ENCODE measurements at regions not wholly inside any gene's neighbourhood (a gene's known extent, or its start where the extent isn't known, plus 50 kb on each side); places are given as distances from the start of the nearest gene placed in this dataset.

DNA sequence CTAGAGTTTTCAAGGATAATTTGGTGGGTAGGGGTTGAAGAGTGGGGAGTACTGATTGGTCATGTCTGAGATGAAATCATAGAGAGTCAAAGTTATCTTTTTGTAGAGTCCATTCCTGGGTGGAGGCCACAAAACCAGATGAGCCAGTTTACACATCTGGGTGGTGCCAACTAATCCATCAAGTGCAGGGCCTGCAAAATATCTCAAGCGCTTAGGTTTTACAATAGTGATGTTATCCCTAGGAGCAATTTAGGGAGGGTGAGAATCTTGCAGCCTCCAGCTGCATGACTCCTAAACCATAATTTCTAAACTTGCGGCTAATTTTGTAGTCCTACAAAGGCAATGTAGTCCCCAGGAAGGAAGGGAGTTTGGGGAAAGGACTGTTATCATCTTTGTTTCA, 988.3 kb upstream of the LCORL start:
- DNase-seq, result no peak
- Histone ChIP-seq H3K27me3 (no peaks in the 10 kb centered on the region), H3K9me3 (replicated peaks) (no peaks in the 10 kb centered on the region), H3K4me1 (no peaks in the 10 kb centered on the region; the same call in 1 of the 2 replicates), H3K27ac (no peak overlapping the region), H3K4me3 (no peak overlapping the region), H3K36me3 (no peaks in the 10 kb centered on the region)

DNA sequence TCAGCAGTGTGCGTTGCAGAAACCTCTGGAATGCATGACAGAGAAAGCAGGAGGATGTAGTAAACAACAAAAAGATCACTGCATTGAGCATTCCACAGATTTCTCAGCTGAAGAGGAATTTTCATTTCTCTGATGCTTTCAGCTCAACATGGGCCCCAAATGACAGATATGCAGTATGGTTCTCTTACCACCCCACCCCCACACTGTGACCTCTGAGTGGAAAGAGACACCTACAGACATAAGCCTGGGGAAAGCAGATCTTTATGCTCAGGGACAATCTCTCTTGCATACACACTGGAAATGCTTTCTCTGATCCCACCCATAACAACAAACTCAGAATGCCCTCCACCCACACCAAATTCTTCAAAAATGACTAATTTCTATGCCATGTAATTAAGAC, 983.7 kb upstream of the LCORL start:
- no peaks in the 10 kb centered on the region for H3K27me3 ChIP-seq
- H3K4me3 ChIP-seq, result no peak overlapping the region
- H3K9me3 ChIP-seq (replicated peaks), result no peaks in the 10 kb centered on the region
- no peak overlapping the region for H3K27ac ChIP-seq
- no peaks in the 10 kb centered on the region for H3K36me3 ChIP-seq
- H3K4me1 ChIP-seq, result no peaks in the 10 kb centered on the region; the same call in 1 of the 2 replicates
- DNase-seq, result no peak

DNA sequence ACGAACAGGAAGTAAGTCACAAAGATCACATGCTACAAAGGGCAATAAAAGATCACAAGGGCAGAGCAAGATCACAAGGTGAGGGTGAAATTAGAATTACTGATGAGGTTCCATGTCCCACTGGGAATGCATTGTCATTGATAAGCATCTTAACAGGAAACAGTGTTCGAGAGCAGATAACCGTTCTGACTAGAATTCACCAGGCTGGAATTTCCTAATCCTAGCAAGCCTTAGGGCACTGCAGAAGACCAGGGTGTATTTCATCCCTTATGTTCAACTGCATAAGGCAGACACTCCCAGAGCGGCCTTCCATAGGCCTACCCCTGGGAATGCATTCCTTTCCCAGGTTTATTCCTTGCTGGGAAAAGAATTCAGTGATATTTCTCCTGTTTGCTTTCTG, 980.6 kb upstream of the LCORL start:
- no peak overlapping the region for H3K4me3 ChIP-seq
- no peaks in the 10 kb centered on the region for H3K27me3 ChIP-seq
- H3K36me3 ChIP-seq, result no peaks in the 10 kb centered on the region
- H3K4me1 ChIP-seq, result no peaks in the 10 kb centered on the region; the same call in 1 of the 2 replicates
- H3K9me3 ChIP-seq (replicated peaks), result no peaks in the 10 kb centered on the region
- H3K27ac ChIP-seq, result no peak overlapping the region
- peak in 1 of 2 experiments; percentile 6 for DNase-seq

DNA sequence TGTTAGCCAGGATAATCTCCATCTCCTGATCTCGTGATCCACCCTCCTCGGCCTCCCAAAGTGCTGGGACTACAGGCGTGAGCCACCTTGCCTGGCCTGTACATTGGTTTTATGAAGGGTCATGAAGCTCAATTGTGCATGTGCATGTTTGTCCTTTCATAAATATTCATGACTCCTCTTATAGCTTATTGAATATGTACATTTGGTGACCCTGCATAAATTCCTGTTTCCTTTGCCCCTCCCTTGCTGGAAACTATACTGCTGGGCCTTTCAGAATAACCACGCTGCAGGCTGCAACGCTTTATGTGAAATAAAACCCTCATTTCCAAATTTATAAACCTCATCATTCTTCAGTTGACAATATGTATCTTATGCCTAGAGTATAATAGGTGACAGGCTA, 978.0 kb upstream of the LCORL start:
- no peak overlapping the region for H3K27ac ChIP-seq
- no peaks in the 10 kb centered on the region for H3K36me3 ChIP-seq

DNA sequence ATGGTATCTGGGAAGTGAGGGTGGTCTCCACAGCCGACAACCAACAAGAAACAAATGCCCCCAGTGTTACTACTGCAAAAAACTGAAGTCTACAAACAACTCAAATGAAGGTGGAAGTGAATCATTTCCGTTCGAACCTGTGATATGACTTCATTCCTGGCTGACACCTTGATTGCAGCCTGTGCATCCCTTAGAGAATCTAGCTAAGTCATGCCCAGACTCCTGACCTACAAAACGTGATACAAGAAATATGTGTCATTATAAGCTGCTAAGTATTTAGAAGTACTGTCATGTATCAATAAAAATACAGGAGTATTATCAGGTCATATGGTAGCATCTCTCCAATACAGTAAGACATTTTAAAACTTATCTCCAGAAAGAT, 959.7 kb upstream of the LCORL start:
- Histone ChIP-seq H3K4me3 (no peak overlapping the region), H3K27me3 (0 out of 2 replicates have a peak, but pooled peaks cover 2% of the 10 kb centered on the region), H3K27ac (no peak overlapping the region), H3K9me3 (replicated peaks) (no peaks in the 10 kb centered on the region), H3K4me1 (no peaks in the 10 kb centered on the region; the same call in 1 of the 2 replicates), H3K36me3 (no peaks in the 10 kb centered on the region)
- DNase-seq, result no peak

More for the DNA sequence above, 978.0 kb upstream of the LCORL start:
- no peak for DNase-seq
- Histone ChIP-seq H3K27me3 (no peaks in the 10 kb centered on the region), H3K9me3 (replicated peaks) (no peaks in the 10 kb centered on the region), H3K4me3 (no peak overlapping the region), H3K4me1 (no peaks in the 10 kb centered on the region)

DNA sequence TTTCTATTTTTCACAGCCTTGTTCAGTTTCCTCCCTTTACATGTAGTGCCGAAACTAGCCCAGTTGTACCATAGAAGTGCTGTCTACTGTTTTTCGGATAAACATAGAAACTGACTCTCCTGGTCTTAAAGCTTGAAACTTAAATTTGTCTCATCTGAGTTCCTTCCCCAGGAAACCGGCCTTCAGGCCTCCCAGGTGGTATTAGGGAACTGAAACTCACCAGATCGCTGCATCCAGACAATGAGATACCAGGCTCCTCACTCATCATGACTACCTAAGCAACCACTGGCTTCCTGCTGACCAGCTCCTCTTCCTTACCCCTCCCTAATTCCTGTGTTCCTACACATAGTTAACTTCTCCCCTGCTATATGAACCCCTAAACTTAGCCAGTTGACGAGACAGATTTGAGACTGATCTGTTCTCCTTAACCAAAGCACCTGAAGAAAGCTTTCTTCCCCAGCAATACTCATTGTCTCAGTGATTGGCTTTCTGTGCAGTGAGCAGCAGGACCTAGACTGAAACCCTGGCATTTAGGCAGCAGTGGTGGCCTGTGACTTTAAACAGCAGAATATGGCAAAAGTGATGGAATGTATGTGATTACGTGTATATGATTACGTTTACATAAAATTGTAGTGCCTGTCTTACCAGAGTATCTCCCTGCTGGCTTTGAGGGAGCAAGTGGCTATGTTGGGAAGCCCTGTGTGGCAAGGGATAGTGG, 959.1 kb upstream of the LCORL start:
- Histone ChIP-seq H3K4me1 (no peaks in the 10 kb centered on the region; the same call in 1 of the 2 replicates), H3K4me3 (no peak overlapping the region), H3K36me3 (no peaks in the 10 kb centered on the region), H3K27ac (no peak overlapping the region), H3K9me3 (replicated peaks) (no peaks in the 10 kb centered on the region), H3K27me3 (0 out of 2 replicates have a peak, but pooled peaks cover 3% of the 10 kb centered on the region)
- no peak for DNase-seq

DNA sequence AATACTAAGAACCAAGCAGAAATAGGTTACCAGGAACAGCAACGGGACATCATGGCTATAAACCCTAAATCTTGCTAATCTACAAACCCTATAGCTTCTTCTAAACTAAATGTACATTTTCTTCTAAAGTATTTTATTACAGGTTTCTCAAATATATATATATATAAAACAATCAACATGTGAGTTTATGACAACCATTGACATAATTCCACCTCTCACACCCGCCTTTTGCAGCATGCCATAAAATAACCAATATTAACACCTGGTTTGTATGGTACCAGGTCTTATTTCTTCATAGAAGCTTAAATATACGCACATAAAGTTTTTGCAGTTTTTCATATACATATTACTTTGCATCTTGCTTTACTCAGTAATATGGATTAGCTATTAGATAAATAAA, 955.3 kb upstream of the LCORL start:
- H3K27me3 ChIP-seq, result 0 out of 2 replicates have a peak, but pooled peaks cover 3% of the 10 kb centered on the region
- H3K4me1 ChIP-seq, result no peaks in the 10 kb centered on the region
- H3K27ac ChIP-seq, result no peak overlapping the region
- no peaks in the 10 kb centered on the region for H3K36me3 ChIP-seq
- H3K9me3 ChIP-seq (replicated peaks), result no peaks in the 10 kb centered on the region
- no peak overlapping the region for H3K4me3 ChIP-seq
- no peak for DNase-seq

DNA sequence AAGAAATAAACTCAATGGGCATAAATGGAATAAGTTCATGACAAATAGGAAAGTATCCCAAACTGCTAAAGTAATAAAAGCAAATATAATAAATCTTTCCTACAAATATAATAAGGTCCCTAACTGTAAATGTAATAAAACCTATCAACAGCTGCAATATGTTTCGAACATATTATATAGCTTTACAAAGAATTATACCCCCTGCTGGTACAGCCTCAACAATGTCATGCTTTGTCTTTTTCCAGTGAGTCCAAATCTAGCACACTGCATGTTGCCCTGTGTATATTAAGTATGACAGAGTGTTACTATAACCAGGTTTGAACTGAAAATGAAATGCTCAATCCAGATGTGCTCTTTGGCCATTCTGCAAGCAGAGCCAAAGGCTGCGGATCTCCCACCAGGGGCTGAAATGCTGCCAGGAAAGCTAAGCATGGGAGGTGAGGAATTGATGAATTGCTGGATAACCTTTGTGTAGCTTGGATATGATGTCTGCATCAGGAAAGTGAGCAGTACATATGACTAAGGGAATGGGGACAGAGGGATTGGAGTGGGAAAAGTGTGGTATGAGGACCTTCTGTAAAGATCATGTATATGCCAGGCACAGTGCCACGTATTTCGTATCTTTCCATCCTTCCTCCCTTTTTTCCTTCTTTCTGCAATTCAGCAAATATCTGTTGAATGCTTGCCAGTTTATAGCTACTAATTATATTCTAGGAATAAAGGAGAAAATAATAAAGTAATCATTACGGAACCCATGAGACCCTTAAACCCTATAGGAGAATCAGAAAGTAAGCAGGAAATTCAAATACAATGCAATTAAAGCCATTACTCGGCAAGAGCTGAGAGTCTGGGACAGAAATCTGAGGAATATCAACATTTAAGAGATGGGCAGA, 954.6 kb upstream of the LCORL start:
- Histone ChIP-seq H3K9me3 (replicated peaks) (no peaks in the 10 kb centered on the region), H3K36me3 (no peaks in the 10 kb centered on the region), H3K4me1 (no peaks in the 10 kb centered on the region), H3K27me3 (0 out of 2 replicates have a peak, but pooled peaks cover 3% of the 10 kb centered on the region), H3K27ac (no peak overlapping the region), H3K4me3 (no peak overlapping the region)
- DNase-seq, result peak in 1 of 2 experiments; percentile 4

DNA sequence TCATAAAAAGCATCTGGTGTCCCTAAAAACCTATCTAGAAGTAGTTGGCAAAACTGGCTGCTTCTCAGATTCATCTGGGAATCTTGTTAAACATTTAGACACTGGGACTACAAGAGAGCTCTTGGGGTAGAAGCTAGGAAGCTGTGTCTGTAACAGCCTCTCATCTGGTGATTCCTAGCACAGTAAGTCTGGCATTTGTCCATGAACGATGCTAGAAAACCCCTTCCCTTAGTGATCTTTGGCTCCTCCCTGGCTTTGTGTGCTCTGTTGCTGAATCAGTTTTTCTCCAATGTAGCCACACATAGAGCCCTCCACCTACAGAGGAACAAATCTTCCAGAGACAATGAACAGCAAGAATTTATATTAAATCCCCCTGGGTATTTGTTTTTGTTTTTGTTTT, 951.7 kb upstream of the LCORL start:
- Histone ChIP-seq H3K27me3 (peaks cover 3% of the 10 kb centered on the region; the same call in 1 of the 2 replicates), H3K9me3 (replicated peaks) (no peaks in the 10 kb centered on the region), H3K27ac (no peak overlapping the region), H3K4me1 (no peaks in the 10 kb centered on the region), H3K4me3 (no peak overlapping the region), H3K36me3 (no peaks in the 10 kb centered on the region)
- DNase-seq, result no peak

DNA sequence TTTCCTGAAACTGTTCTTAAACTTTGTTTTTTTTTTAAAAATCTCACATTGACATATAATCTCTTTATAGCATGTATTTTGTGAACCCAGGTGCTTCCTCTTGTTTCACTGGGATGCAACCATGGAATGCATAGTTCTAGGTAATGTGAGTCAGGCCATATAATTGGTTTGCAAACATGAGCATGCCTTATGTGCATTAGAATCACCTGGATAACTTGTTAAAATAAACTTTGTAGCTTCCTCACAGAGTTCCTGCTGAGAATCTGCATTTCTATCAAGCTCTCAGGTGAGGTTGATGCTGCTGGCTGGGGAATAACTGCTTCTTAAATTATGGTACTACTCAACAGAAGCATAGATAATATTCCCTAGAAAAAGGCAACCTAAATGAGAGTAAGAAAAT, 940.3 kb upstream of the LCORL start:
- no peak for DNase-seq
- Histone ChIP-seq H3K27me3 (no peaks in the 10 kb centered on the region), H3K4me3 (no peak overlapping the region), H3K9me3 (replicated peaks) (no peaks in the 10 kb centered on the region), H3K27ac (no peak overlapping the region), H3K36me3 (no peaks in the 10 kb centered on the region), H3K4me1 (no peaks in the 10 kb centered on the region)

DNA sequence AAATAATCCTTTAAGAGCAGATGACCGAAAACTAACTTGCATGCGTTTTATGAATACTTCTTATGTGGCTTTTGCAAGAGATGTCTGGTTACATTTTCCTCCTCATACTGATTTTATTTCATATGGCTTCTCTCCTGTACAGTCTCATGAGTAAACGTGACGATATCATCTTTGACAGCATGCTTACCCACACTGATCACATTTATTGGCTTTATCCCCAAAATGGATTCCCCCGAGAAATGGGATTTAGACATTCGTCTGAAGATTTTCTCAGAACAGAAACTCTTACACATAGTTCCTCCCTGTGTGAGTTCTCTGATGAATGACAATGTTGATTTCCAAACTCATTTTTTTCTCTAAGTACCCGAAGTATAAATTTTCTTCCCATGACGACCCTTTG, 939.7 kb upstream of the LCORL start:
- DNase-seq, result no peak
- H3K27ac ChIP-seq, result no peak overlapping the region
- no peaks in the 10 kb centered on the region for H3K27me3 ChIP-seq
- no peaks in the 10 kb centered on the region for H3K4me1 ChIP-seq
- no peaks in the 10 kb centered on the region for H3K9me3 ChIP-seq (replicated peaks)
- H3K4me3 ChIP-seq, result no peak overlapping the region
- H3K36me3 ChIP-seq, result no peaks in the 10 kb centered on the region

DNA sequence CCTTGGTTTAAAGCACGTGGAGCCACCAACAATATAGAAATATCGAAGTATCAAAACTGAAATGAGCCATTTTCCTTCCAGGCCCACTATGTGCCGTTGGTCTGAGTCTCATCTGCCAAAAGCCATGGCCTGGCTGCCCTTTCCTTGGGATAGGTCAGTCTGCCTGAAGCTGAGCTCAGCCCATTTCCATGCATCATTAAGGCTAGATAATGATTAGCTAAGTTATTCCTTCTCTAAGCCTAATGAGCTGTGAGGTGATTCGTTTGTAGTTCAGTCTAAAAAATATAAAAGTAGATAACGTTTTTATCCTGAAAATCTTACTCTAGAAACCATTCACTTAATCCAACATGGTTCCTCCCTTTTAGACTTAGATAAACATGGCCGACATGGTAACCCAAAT, 936.2 kb upstream of the LCORL start:
- H3K27me3 ChIP-seq, result no peaks in the 10 kb centered on the region
- no peak for DNase-seq
- H3K27ac ChIP-seq, result no peak overlapping the region
- no peaks in the 10 kb centered on the region for H3K4me1 ChIP-seq
- no peak overlapping the region for H3K4me3 ChIP-seq
- H3K36me3 ChIP-seq, result no peaks in the 10 kb centered on the region
- H3K9me3 ChIP-seq (replicated peaks), result no peaks in the 10 kb centered on the region

DNA sequence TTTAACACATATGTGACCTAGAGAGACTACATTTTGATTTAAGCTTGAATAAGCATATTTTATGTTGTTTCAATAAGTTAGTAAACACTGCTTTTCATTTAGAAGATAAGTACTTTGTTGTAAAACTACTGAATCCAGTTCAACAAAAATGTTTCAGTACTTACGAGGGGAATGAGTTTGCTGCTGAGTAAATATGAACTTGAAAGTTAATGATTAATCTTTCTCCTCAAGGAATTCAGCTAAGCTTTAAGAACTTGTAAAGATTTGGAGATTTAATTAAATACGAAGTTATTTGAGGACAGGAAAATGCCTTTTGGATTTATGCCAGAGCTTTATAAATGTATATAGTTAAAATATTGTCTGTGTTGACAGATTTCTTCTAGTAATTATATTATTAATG, 933.0 kb upstream of the LCORL start:
- no peaks in the 10 kb centered on the region for H3K27me3 ChIP-seq
- no peak overlapping the region for H3K27ac ChIP-seq
- DNase-seq, result no peak
- no peaks in the 10 kb centered on the region for H3K36me3 ChIP-seq
- no peak overlapping the region for H3K4me3 ChIP-seq
- no peaks in the 10 kb centered on the region for H3K9me3 ChIP-seq (replicated peaks)
- H3K4me1 ChIP-seq, result no peaks in the 10 kb centered on the region

DNA sequence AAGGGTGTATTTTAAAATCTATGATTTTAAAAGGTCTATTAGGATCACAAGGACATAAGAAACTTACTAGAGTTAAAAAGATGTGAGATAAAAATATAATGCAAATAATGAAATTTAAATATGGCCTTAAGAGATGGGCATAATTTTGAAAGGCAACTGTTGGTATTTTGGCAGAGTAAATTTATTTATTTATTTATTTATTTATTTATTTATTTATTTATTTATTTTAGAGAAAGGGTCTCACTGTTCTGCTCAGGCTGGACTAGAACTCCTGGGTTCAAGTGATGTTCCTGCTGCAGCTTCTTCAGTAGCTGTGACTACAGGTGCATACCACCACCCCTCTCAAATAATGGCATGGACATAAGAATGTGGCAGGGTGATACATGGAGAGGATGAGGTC, 932.1 kb upstream of the LCORL start:
- DNase-seq, result no peak

DNA sequence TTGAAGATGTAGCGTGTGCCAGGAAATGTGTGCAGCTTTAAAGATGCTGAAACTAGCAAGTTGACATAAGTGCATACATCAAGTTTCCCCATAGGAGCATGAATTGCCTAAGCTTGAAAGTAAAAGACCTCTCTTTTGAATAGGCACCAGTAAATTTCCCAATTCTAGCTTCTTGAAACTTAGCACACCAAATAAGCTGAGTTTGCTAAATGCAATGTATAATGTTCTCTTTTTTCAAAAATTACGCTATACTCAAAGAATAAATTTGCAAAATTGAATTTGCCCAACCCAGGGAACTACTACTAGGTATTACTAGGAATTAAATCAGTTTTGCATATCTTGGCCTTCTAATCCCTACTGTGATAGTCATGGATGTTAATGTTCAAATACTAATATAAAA, 923.9 kb upstream of the LCORL start:
- H3K4me1 ChIP-seq, result no peaks in the 10 kb centered on the region
- no peaks in the 10 kb centered on the region for H3K9me3 ChIP-seq (replicated peaks)
- H3K27me3 ChIP-seq, result no peaks in the 10 kb centered on the region
- DNase-seq, result no peak
- H3K4me3 ChIP-seq, result no peak overlapping the region
- H3K27ac ChIP-seq, result no peak overlapping the region
- H3K36me3 ChIP-seq, result no peaks in the 10 kb centered on the region

More for the DNA sequence above, 932.1 kb upstream of the LCORL start:
- H3K27me3 ChIP-seq, result no peaks in the 10 kb centered on the region
- no peak overlapping the region for H3K4me3 ChIP-seq
- H3K4me1 ChIP-seq, result no peaks in the 10 kb centered on the region
- no peaks in the 10 kb centered on the region for H3K9me3 ChIP-seq (replicated peaks)
- H3K27ac ChIP-seq, result no peak overlapping the region
- H3K36me3 ChIP-seq, result no peaks in the 10 kb centered on the region

Measured in SJCRH30 (cell line).